AG04450 (cell line): ENCODE measurements at regions not wholly inside any gene's neighbourhood (a gene's known extent, or its start where the extent isn't known, plus 50 kb on each side); places are given as distances from the start of the nearest gene placed in this dataset.

ENCODE experiments used
- CTCF ChIA-PET: fragments of 300-600, 350-600 bp; formaldehyde crosslinking; extraction: SDS; loops from one replicate; lab custom pipeline; 2022; ENCODE audit warnings: antibody characterized with exemption, inconsistent platforms; lab: Charles Lee
- POLR2A ChIA-PET: fragments of 350-600 bp; formaldehyde crosslinking; extraction: SDS; loops from one replicate; lab custom pipeline; 2021; ENCODE audit warnings: antibody characterized with exemption, inconsistent platforms; lab: Yijun Ruan, JAX
- DNase-seq: peaks from one replicate; pipeline ENCODE4 v3.0.0-alpha.2; 2011; ENCODE audit warnings: low read depth, low spot score
- H3K27ac ChIP-seq: one replicate; pipeline ENCODE4 v1.5.1; 2012; ENCODE audit warnings: low read depth, low read length, control low read depth
- H3K27me3 ChIP-seq: one replicate; pipeline ENCODE4 v1.6.0; 2012; ENCODE audit warnings: low read length; ENCODE audit not compliant: control insufficient read depth, insufficient read depth
- H3K4me3 ChIP-seq: 2 replicates; pipeline ENCODE4 v1.5.1; 2011; ENCODE audit warnings: mild to moderate bottlenecking, low read depth, low read length, control low read depth
- H3K9me3 ChIP-seq: 2 replicates; pipeline ENCODE4 v1.5.1; 2012; ENCODE audit warnings: low read length; ENCODE audit not compliant: control insufficient read depth, insufficient read depth
- CTCF ChIP-seq: IDR thresholded peaks from 2 replicates; pipeline ENCODE4 v1.5.1; 2011; ENCODE audit warnings: low read depth, low read length, control low read depth, inconsistent platforms

GRCh38 chr6:1027795-1028569 is 283.9 kb upstream of the FOXQ1 start:
- H3K9me3 ChIP-seq: no peaks in the 10 kb centered on the region; the same call in 1 of the 2 replicates
- no peak overlapping the region for H3K27ac ChIP-seq
- ChIA-PET CTCF (interaction anchor here (0.6 to 0.7 kb wide), 3 partner anchors 22 to 383 kb away, joined by 4 to 6 read pairs (median 4); no protein-coding TSS in a partner anchor), POLR2A (no interaction called here)
- TF ChIP-seq CTCF: no peak
- H3K4me3 ChIP-seq: no peak overlapping the region
- H3K27me3 ChIP-seq: no peaks in the 10 kb centered on the region
- DNase-seq: no peak

- peaks cover under 1% of the 10 kb centered on the region for H3K9me3 ChIP-seq
- H3K27me3 ChIP-seq: no peaks in the 10 kb centered on the region
- H3K4me3 ChIP-seq: no peak overlapping the region
- TF ChIP-seq CTCF: no peak
- ChIA-PET CTCF (interaction anchor here (0.7 kb wide), 2 partner anchors 22 to 47 kb away, joined by 4 read pairs; no protein-coding TSS in a partner anchor), POLR2A (no interaction called here)
- peak; percentile 38 for DNase-seq
- H3K27ac ChIP-seq: peak overlapping the region; percentile 52
Measured at GRCh38 chr6:1027109-1027794, 284.6 kb upstream of the FOXQ1 start.

- no peak for TF ChIP-seq CTCF
- H3K27ac ChIP-seq: no peak overlapping the region
- H3K4me3 ChIP-seq: no peak overlapping the region
- H3K27me3 ChIP-seq: no peaks in the 10 kb centered on the region
- peaks cover 8% of the 10 kb centered on the region for H3K9me3 ChIP-seq
- POLR2A ChIA-PET: no interaction called here
- CTCF ChIA-PET: interaction anchor here (0.8 kb wide), 1 partner anchor 371 kb away, joined by 3 read pairs; no protein-coding TSS in a partner anchor
- DNase-seq: no peak
Measured at GRCh38 chr6:1025821-1026220, 286.1 kb upstream of the FOXQ1 start.

- ChIA-PET CTCF (no interaction called here), POLR2A (interaction anchor here (0.7 kb wide), 1 partner anchor 400 kb away, joined by 4 read pairs; no protein-coding TSS in a partner anchor)
- H3K4me3 ChIP-seq: no peak overlapping the region
Measured at GRCh38 chr6:1024587-1024986, 287.3 kb upstream of the FOXQ1 start.

More at GRCh38 chr6:1024587-1024986, 287.3 kb upstream of the FOXQ1 start:
- Histone ChIP-seq H3K27ac (peak overlapping the region; percentile 31), H3K9me3 (peaks cover 8% of the 10 kb centered on the region), H3K27me3 (no peaks in the 10 kb centered on the region)
- DNase-seq: peak; percentile 67
- TF ChIP-seq CTCF: no peak
